Subcutaneous abdominal adipose tissue (tissue), 5 donors: ENCODE measurements at regions not wholly inside any gene's neighbourhood (a gene's known extent, or its start where the extent isn't known, plus 50 kb on each side); places are given as distances from the start of the nearest gene placed in this dataset.
"Not testable (repeated sequence)": the region's sequence is repeated elsewhere in the genome, so short reads cannot be mapped to it uniquely, and the experiment has no call there.

Experiments
- H3K27ac ChIP-seq: one replicate; pipeline ENCODE4 v1.7.0; 2013; ENCODE audit warnings: low read depth, mild to moderate bottlenecking, inconsistent platforms, low read length, moderate library complexity
- H3K27me3 ChIP-seq, 5 donors: one replicate each; pipeline ENCODE4 v1.7.0; 2013; ENCODE audit warnings: low read length in 5 of 5, inconsistent platforms in 1 of 5; ENCODE audit not compliant: control insufficient read depth in 5 of 5, insufficient read depth in 4 of 5
- H3K36me3 ChIP-seq, 5 donors: one replicate each; pipeline ENCODE4 v1.7.0; 2013; ENCODE audit warnings: low read length in 5 of 5; ENCODE audit not compliant: control insufficient read depth in 5 of 5, insufficient read depth in 5 of 5
- H3K4me1 ChIP-seq, 5 donors: one replicate each; pipeline ENCODE4 v1.7.0; 2013; ENCODE audit warnings: low read length in 5 of 5, mild to moderate bottlenecking in 3 of 5, moderate library complexity in 1 of 5; ENCODE audit not compliant: control insufficient read depth in 5 of 5, insufficient read depth in 5 of 5
- H3K4me3 ChIP-seq, 5 donors: one replicate each; pipeline ENCODE4 v1.7.0; 2013; ENCODE audit warnings: low read length in 5 of 5, low read depth in 1 of 5
- H3K9ac ChIP-seq, 5 donors: one replicate each; pipeline ENCODE4 v1.7.0; 2013; ENCODE audit warnings: low read length in 5 of 5, mild to moderate bottlenecking in 4 of 5, moderate library complexity in 3 of 5
- H3K9me3 ChIP-seq, 5 donors: one replicate each; pipeline ENCODE4 v1.7.0; 2013; ENCODE audit warnings: low read length in 5 of 5; ENCODE audit not compliant: control insufficient read depth in 5 of 5
- donor health status: healthy.
- donor health status: healthy.
- donor health status: healthy.
- donor health status: healthy.
- donor health status: healthy.

DNA sequence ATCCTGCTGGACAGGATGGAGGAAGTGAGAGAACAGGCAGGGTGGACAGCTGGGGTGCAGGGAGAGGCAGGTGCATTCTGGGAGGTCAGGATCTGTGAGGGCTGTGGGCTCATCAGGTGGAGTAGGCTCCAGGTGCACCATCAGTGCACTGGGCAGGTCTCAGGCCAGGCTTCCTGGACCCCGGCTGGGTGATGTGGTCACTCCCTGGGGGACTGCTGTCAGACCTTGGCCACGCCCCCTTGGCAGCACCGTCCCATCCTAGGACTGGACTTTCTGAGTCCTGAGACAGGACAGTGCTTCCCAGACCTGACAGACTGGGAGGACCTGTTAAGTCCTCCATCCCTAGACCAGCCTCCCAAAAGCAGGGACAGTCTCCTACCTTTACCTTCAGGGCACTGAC, 626.7 kb upstream of the DEFB115 start:
- Histone ChIP-seq H3K9me3 (no peaks in the 10 kb centered on the region), H3K27me3 (no peaks in the 10 kb centered on the region), H3K27ac (no peak overlapping the region), H3K9ac (no peak overlapping the region), H3K4me1 (no peaks in the 10 kb centered on the region), H3K4me3 (no peak overlapping the region), H3K36me3 (no peaks in the 10 kb centered on the region)

GRCh38 chr20:30631261-30631789, 626.1 kb upstream of the DEFB115 start:
- H3K27ac ChIP-seq, H3K4me3 ChIP-seq, H3K36me3 ChIP-seq, H3K27me3 ChIP-seq, H3K4me1 ChIP-seq, H3K9me3 ChIP-seq, H3K9ac ChIP-seq: not testable (repeated sequence)

DNA sequence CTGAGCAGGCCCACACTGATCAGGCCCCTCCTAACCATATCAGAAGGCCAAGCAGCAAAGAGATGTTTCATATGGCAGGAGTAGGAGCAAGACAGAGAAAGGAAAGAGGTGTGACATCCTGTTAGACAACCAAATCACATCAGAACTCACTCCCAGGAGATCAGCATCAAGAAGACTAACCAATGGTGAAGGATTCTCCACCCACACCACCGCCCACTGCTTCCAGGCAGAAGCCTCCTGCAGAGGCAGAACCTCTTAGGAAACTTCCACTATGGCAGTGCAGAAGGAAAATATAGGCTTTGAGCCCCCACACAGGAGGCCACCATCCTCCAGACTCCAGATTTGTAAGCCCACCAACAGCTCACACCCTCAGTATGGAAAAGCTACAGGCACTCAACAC, 624.7 kb upstream of the DEFB115 start:
- H3K9me3 ChIP-seq, H3K9ac ChIP-seq, H3K27me3 ChIP-seq, H3K4me3 ChIP-seq, H3K4me1 ChIP-seq, H3K27ac ChIP-seq, H3K36me3 ChIP-seq: not testable (repeated sequence)

GRCh38 chr20:30641522-30641921, 615.9 kb upstream of the DEFB115 start:
- not testable (repeated sequence) for H3K4me3 ChIP-seq, H3K27me3 ChIP-seq, H3K4me1 ChIP-seq, H3K36me3 ChIP-seq, H3K27ac ChIP-seq, H3K9me3 ChIP-seq, H3K9ac ChIP-seq

DNA sequence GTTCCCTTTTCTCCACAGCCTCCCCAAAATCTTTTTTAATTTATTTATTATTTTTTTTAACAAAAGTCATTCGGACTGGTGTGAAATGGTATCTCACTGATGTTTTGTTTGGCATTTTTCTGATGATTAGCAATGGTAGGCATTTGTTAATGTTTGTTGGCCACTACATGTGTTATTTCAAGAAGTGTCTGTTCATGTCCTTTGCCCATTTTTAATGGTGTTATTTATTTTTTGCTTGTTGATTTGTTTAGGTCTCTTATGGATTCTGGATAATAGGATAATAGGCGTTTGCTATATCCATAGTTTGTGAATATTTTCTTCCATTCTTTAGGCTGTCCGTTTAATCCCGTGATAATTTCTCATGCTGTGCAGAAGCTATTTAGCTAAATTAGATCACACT, 596.5 kb upstream of the DEFB115 start:
- not testable (repeated sequence) for H3K4me1 ChIP-seq, H3K9me3 ChIP-seq, H3K27ac ChIP-seq, H3K4me3 ChIP-seq, H3K36me3 ChIP-seq, H3K27me3 ChIP-seq, H3K9ac ChIP-seq

DNA sequence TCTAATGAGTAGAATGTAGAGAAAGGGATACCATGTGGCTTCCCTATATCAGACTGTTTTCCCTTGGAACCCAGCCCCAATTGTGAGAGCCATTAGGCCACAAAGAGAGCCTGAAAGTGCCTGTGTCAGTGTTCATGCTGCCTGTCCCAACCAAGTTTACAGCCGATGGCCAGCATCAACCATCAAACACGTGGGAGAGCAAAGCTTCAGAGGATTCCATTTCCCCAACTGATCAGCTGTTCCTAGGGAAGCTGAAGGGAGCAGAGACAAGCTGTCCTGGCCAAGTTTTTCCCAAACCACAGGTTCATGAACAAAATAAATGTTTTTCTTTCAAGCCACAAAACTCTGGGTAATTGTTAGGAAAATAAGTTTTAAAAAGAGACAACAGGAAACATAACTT, 589.0 kb upstream of the DEFB115 start:
- H3K4me1 ChIP-seq, H3K27ac ChIP-seq: not testable (repeated sequence)

DNA sequence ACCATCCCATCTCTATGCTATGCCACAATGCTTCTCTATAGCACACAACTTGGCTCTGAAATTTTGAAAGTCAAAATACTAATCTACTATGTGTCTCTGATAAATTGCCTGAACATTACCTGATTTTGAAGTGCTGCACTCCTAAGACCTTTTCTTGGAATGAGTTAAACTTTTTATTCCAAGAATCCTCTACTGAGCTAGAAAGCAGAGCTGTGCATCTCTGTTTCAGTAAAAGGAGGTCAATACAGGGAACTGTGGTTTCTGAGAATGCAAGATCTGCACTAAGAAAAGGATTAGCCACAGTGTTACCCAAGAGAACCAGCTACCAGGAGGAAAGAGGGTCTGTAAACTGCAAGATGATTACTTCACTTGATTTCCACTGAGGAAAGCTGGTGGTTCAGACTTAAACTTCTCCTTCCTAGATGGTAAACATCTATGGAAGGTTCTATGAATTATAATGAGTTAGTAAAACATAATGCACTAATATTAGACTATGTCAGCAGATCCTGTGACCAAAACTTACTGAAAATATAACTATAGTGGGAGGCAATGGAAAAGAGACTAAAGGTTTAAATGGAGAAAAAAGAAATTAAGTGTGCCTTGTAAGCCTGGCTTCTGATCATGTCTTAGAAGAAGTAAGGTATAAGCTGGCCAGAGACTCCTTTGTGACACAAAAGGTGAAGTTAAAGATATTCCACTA, 588.0 kb upstream of the DEFB115 start:
- H3K9ac ChIP-seq, H3K27ac ChIP-seq, H3K4me3 ChIP-seq, H3K9me3 ChIP-seq, H3K27me3 ChIP-seq, H3K4me1 ChIP-seq, H3K36me3 ChIP-seq: not testable (repeated sequence)

More for the DNA sequence above, 589.0 kb upstream of the DEFB115 start:
- H3K36me3 ChIP-seq, H3K9ac ChIP-seq, H3K27me3 ChIP-seq, H3K4me3 ChIP-seq, H3K9me3 ChIP-seq: not testable (repeated sequence)

DNA sequence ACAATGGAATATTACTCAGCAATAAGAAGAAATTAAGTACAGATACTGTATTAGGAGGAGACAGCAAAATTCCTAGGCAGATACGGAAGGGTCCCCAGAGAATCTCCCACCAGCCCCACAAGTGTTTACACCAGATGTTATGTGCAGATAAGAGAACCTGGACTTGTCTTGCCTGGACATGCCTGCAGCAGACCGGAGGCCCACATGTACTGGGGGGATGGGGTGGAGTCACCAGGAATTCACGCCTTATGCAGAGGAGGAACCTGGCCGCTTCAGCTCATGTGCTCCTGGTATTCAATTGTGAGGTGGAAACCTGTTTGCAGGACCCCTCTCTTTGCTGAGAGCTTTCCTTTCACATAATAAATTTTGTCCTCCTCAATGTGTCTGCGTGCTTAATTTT, 586.3 kb upstream of the DEFB115 start:
- H3K27ac ChIP-seq, H3K9me3 ChIP-seq, H3K36me3 ChIP-seq: not testable (repeated sequence)

GRCh38 chr20:30675988-30676564, 581.4 kb upstream of the DEFB115 start:
- not testable (repeated sequence) for H3K27me3 ChIP-seq, H3K9me3 ChIP-seq, H3K4me1 ChIP-seq, H3K27ac ChIP-seq, H3K9ac ChIP-seq, H3K36me3 ChIP-seq, H3K4me3 ChIP-seq

More for the DNA sequence above, 586.3 kb upstream of the DEFB115 start:
- H3K9ac ChIP-seq, H3K4me3 ChIP-seq, H3K27me3 ChIP-seq, H3K4me1 ChIP-seq: not testable (repeated sequence)

DNA sequence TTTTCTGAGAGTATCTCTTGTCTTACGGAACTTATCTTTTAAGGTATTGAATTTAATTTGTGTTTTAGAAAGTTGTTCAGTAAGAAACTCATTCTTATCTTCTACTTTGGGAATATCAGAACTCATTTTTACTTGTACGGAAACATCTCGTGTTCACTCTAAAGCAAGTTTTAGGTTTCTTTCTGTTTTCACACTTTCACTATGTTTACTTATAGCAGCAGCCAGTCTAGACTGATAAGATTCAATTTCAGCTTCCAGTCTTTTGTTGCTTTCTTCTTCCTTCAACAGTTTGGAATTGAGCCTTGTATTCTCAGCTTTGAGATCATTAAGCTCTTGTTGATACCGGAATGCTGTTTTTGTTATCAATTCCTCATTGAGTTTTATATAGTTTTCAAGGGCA, 575.2 kb upstream of the DEFB115 start:
- H3K36me3 ChIP-seq, H3K27me3 ChIP-seq, H3K4me3 ChIP-seq, H3K9me3 ChIP-seq, H3K9ac ChIP-seq, H3K27ac ChIP-seq, H3K4me1 ChIP-seq: not testable (repeated sequence)
